ENCODE measurements at regions not wholly inside any gene's neighbourhood (a gene's known extent, or its start where the extent isn't known, plus 50 kb on each side); places are given as distances from the start of the nearest gene placed in this dataset.

DNA sequence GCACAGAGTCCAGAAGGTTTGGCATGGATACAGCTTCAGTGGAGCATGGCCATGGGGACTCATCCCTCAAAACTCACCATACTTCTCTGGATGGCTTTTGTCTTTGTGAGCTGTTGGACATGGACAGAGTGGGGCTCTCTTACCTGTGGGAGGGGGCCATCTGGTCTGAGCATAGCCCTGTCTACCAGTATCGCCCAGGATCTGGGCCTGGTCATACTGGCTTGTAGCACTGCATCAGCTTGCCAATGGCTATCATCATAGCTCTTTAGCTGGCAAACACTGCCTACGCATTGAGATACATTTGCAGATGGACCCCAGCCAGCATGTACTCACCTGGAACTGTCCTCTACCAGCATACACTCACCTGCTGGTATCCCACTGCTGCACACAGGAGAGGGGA lies 975.2 kb upstream of the NOVA1 start:
- no peak overlapping the region for H3K4me3 ChIP-seq (ENCODE audit: low read depth, low read length)
- H3K27me3 ChIP-seq (ENCODE audit: control insufficient read depth, insufficient read depth, low read length) = no peaks in the 10 kb centered on the region
- no peak for DNase-seq (ENCODE audit: low read depth)
- H3K36me3 ChIP-seq (ENCODE audit: control insufficient read depth, insufficient read depth, low read length) = no peaks in the 10 kb centered on the region
- FAIRE-seq = no peak
- TF ChIP-seq, protein P1, sequence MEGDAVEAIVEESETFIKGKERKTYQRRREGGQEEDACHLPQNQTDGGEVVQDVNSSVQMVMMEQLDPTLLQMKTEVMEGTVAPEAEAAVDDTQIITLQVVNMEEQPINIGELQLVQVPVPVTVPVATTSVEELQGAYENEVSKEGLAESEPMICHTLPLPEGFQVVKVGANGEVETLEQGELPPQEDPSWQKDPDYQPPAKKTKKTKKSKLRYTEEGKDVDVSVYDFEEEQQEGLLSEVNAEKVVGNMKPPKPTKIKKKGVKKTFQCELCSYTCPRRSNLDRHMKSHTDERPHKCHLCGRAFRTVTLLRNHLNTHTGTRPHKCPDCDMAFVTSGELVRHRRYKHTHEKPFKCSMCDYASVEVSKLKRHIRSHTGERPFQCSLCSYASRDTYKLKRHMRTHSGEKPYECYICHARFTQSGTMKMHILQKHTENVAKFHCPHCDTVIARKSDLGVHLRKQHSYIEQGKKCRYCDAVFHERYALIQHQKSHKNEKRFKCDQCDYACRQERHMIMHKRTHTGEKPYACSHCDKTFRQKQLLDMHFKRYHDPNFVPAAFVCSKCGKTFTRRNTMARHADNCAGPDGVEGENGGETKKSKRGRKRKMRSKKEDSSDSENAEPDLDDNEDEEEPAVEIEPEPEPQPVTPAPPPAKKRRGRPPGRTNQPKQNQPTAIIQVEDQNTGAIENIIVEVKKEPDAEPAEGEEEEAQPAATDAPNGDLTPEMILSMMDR (IDR thresholded peaks at IDR 0.05; ENCODE audit: insufficient read depth, low read length, severe bottlenecking) = no peak

DNA sequence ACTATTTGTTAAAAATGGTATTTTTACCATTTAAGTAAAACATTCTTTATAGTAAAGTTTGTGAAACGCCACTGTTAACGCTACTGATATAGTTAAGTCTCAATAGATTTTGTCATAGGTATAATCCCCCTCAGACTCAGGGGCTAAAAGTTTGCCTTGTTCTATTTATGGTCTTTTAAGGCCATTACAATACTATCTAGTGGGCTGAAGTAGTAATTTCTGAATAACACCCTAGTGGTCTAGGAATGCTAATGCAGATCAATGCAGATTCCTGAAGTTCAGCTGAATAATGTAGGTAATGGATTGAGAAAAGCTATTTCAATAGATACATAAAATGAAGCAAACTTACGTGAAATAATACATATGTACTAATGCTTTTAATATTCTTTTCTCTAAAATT lies 989.3 kb upstream of the NOVA1 start:
- TF ChIP-seq, protein P1 (IDR thresholded peaks at IDR 0.05; ENCODE audit: insufficient read depth, low read length, severe bottlenecking) = no peak
- Histone ChIP-seq H3K27me3 (ENCODE audit: control insufficient read depth, insufficient read depth, low read length) (no peaks in the 10 kb centered on the region), H3K4me3 (ENCODE audit: low read depth, low read length) (no peak overlapping the region), H3K36me3 (ENCODE audit: control insufficient read depth, insufficient read depth, low read length) (no peaks in the 10 kb centered on the region)
- DNase-seq (ENCODE audit: low read depth) (no peak), FAIRE-seq (no peak)

DNA sequence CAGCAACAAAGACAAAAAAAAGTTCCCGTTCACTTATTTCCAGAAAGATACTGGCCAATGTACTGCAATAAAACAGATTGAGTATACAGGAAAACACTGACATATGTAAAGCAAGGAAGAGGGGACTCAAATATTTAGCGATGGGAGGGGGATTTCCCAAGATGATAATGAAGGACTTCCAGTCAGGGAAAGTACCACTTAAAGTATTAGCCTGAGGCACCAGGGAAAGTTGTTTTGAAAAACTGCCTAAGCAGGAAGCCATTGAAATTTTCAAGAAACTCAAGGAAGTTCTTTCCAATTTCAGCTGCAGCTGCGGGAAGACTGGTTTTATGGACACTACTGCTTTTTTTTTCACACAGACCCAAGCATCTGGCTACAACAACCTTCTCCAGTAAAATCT lies 1007.4 kb upstream of the NOVA1 start:
- TF ChIP-seq, protein P1 (IDR thresholded peaks at IDR 0.05; ENCODE audit: insufficient read depth, low read length, severe bottlenecking) = no peak
- no peak overlapping the region for H3K4me3 ChIP-seq (ENCODE audit: low read depth, low read length)

DNA sequence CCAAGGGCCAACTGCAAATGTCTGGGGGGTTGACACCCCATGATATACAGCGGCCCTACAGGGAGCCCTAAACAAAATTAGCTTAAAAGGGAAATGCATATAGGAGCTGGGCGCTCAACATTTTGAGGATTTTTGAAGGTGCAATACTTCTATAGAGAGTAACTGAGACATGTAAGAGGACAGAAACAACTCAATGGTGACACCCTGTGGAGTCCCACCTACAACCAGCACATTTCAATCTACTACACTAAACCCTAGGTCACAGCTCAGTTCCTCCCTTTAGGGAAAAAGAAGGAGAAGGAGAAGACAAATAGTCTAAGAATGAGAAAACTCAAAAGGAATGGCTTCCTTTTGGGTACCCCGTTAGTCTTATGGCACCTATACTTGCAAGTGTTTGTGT lies 1010.5 kb upstream of the NOVA1 start:
- Histone ChIP-seq H3K36me3 (ENCODE audit: control insufficient read depth, insufficient read depth, low read length) (no peaks in the 10 kb centered on the region), H3K4me3 (ENCODE audit: low read depth, low read length) (no peak overlapping the region), H3K27me3 (ENCODE audit: control insufficient read depth, insufficient read depth, low read length) (no peaks in the 10 kb centered on the region)
- FAIRE-seq = no peak
- TF ChIP-seq, protein P1 (IDR thresholded peaks at IDR 0.05; ENCODE audit: insufficient read depth, low read length, severe bottlenecking) = no peak
- DNase-seq (ENCODE audit: low read depth) = no peak

More for the DNA sequence above, 1007.4 kb upstream of the NOVA1 start:
- FAIRE-seq (no peak), DNase-seq (ENCODE audit: low read depth) (no peak)
- H3K27me3 ChIP-seq (ENCODE audit: control insufficient read depth, insufficient read depth, low read length) = no peaks in the 10 kb centered on the region
- H3K36me3 ChIP-seq (ENCODE audit: control insufficient read depth, insufficient read depth, low read length) = no peaks in the 10 kb centered on the region

DNA sequence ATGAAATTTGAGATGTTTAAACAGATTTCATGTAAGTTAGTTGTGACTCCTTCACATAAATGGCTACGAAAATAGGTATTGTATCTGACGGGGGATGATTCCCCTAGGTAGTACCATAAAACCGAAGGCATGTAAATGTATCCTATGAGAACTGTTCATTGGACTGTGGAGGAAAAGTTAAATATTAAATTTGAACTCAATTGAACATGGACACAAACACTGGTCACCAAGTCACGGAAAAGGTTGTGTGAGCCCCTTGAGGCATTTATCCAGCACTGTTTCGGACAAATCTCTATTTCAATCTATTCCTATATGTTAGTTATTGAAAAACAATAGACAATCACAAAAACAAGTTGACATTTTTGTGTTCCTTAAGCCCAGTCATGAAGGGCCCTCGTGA lies 1014.3 kb upstream of the NOVA1 start:
- no peak overlapping the region for H3K4me3 ChIP-seq (ENCODE audit: low read depth, low read length)
- no peak for FAIRE-seq
- H3K27me3 ChIP-seq (ENCODE audit: control insufficient read depth, insufficient read depth, low read length) = no peaks in the 10 kb centered on the region
- TF ChIP-seq, protein P1 (IDR thresholded peaks at IDR 0.05; ENCODE audit: insufficient read depth, low read length, severe bottlenecking) = no peak
- no peak for DNase-seq (ENCODE audit: low read depth)
- H3K36me3 ChIP-seq (ENCODE audit: control insufficient read depth, insufficient read depth, low read length) = no peaks in the 10 kb centered on the region

DNA sequence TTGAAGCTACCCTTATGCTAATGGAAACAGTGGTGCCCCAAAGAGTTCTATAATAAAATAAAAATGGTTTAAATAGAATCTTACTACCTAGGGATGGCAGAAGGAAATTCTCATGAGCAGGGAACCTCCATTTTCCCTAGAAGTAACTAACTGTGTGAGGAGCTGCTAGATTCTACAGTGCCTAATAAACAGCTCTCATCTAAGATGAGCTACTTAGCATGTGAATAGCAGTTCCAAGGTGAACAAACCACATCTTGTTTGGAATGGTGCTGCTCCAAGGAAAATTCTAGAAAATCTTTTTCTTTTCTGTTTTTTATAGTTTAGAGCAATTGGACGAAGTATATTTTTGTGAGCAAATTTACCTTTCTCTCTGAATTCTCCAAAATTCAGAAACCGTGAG lies 1015.3 kb upstream of the NOVA1 start:
- no peak for DNase-seq (ENCODE audit: low read depth)
- no peak overlapping the region for H3K4me3 ChIP-seq (ENCODE audit: low read depth, low read length)
- H3K27me3 ChIP-seq (ENCODE audit: control insufficient read depth, insufficient read depth, low read length) = no peaks in the 10 kb centered on the region
- FAIRE-seq = no peak
- TF ChIP-seq, protein P1 (IDR thresholded peaks at IDR 0.05; ENCODE audit: insufficient read depth, low read length, severe bottlenecking) = no peak
- no peaks in the 10 kb centered on the region for H3K36me3 ChIP-seq (ENCODE audit: control insufficient read depth, insufficient read depth, low read length)

Data from bronchial epithelial cell (primary cell).